HG03139 (cell line): ENCODE measurements at regions not wholly inside any gene's neighbourhood (a gene's known extent, or its start where the extent isn't known, plus 50 kb on each side); places are given as distances from the start of the nearest gene placed in this dataset.

Source experiments
- ATAC-seq: cut with Tn5 transposase; IDR thresholded peaks from one replicate; pipeline ENCODE4 v1.9.1; 2021; ENCODE audit not compliant: unreplicated experiment

DNA sequence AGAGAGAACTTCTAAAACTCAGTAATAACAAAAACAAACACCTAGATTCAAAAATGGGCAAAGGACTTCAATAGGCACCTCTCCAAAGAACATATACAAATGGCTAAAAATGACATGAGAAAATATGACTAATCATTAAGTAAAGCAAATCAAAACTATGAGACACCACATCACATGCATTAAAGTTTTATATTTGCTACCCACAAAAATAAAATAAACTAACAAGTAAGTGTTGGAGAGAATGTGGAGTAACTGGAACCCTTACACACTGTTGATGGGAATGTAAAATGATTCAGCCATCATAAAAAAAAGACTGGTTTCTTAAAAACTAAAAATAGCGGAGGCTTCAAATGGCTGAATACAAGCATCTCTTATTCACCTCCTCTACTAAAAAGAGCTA is 262.1 kb upstream of the PKN2 start:
- ATAC-seq = no peak

- no peak for ATAC-seq
Measured at GRCh38 chr1:88433556-88433955, 250.5 kb upstream of the PKN2 start.

DNA sequence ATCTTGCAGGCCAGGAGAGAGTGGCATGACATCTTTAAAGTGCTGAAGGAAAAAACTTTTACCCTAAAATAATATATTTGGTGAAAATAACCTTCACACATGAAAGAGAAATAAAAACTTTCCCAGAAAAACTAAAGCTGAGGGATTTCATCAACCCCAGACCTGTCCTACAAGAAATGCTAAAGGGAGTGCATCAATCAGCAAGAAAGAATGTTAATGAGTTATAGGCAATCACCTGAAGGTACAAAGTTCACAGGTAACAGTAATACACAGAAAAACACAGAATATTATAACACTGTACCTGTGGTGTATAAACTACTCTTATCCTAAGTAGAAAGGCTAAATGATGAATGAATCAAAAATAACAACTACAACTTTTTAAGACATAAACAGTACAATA is 249.2 kb upstream of the PKN2 start:
- ATAC-seq = no peak

DNA sequence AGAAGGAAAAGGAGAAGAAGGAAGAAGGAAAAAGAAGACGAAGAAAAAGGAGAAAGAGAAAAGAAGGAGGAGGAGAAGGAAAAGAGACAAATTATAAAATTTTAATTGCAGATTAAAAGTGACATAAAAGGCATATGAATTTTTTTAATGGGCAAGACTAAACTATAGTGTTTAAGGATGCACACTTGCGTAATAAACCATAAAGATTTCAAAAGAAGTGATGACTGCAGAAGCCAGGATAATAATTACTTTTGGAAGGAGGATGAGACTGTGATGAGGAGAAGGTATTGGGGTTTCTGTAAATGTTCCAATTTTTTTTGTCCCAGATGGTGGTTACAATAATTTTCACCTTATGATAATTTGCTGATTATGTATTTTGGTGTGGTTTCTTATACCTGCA is 243.1 kb upstream of the PKN2 start:
- no peak for ATAC-seq

DNA sequence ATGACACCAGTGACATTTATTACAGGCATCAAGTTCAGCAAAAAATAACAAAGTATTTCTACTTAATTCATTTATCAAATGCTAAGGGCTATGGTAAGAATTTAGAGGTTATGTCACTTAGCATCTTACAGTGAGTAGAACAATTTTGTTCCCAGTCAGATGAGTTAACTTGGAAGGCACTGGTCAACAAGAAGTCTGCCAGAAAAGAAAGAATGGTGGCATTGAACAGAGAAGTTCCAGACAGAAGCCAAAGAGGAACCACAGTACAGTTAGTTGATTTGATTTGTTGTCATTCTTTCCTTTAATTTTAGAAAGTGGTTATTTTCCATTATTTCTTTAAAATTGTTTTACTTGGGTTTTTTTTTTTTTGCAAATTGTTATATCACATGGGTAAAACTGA is 232.2 kb upstream of the PKN2 start:
- no peak for ATAC-seq

GRCh38 chr1:88453295-88453694 is 230.8 kb upstream of the PKN2 start:
- ATAC-seq = no peak

GRCh38 chr1:88454781-88455180 is 229.3 kb upstream of the PKN2 start:
- no peak for ATAC-seq

DNA sequence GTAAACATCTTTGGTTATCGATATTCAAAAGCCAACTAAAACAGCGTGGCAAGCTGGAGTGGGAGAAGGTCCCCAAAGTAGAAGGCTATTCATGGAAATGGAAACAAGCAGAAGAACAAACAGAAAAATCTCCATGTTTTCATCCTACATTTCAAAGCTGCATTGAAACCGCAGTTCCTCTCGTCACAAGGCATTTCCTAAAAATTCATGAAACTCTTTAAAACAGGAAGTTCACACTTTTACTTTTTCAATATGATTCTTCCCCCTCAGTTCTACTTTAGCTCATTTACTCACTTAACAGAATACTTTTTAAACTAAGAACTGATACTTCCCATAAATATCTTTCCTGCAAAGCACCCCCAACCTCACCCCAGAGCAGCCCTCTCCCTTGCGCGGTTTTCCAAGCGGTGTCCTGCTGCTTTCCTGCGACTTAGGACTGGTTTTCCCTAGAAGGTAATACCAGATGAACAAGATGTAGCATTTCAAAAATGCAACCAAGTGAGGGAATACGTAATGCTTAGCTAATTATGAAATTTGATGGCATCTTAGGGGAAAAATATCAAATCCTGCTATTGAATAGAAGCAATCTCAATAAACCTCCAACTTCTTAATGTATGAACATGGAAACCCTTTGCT is 228.3 kb upstream of the PKN2 start:
- ATAC-seq = no peak

DNA sequence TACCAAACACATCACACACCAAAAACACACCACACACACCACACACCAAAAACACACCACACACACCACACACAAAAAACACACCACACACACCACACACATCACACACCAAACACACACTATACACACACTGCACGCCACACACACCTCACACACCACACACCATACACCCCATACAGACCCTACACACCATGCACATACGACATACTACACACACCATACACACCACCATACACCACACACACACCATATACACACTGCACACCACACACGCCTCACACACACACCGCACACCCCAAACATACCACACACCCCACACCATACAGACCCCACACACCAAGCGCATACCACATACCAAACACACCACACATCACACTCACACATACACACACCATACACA is 226.9 kb upstream of the PKN2 start:
- no peak for ATAC-seq

DNA sequence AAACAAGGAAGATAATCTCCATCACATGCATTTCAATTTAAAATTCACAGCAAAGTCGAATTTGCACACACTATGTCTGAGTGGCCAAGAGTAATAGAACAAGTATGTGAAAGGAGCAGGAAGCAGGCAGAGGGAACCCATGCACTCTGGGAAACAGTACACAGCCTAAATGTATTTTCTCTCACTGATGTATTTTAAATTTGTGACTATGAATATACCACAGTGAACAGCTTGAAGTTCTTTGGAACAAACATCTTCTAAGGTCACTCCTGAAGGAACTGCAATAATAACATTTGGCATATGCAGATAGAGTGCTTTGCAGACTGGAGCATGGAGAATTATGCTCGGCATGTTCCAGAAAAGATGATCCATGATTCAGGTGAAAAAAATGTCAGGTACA is 223.1 kb upstream of the PKN2 start:
- no peak for ATAC-seq

DNA sequence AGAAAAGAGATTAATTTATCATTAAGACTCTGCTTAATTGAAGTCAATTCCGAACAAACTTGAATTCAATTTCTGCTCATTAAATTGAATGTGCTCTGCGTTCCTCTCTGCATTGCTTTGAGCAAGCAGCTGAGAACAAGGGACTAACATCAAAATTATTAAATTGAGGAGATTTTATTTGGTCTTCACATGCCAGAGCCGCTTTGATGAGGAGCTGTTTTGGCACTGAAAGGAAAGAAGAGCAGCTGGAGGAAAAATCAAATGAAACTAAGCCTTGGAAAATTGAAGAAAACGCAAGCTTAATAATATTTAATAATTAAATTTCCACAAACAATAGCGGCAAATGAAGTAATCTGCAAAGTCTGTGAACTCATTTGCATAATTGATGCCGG is 222.0 kb upstream of the PKN2 start:
- no peak for ATAC-seq

DNA sequence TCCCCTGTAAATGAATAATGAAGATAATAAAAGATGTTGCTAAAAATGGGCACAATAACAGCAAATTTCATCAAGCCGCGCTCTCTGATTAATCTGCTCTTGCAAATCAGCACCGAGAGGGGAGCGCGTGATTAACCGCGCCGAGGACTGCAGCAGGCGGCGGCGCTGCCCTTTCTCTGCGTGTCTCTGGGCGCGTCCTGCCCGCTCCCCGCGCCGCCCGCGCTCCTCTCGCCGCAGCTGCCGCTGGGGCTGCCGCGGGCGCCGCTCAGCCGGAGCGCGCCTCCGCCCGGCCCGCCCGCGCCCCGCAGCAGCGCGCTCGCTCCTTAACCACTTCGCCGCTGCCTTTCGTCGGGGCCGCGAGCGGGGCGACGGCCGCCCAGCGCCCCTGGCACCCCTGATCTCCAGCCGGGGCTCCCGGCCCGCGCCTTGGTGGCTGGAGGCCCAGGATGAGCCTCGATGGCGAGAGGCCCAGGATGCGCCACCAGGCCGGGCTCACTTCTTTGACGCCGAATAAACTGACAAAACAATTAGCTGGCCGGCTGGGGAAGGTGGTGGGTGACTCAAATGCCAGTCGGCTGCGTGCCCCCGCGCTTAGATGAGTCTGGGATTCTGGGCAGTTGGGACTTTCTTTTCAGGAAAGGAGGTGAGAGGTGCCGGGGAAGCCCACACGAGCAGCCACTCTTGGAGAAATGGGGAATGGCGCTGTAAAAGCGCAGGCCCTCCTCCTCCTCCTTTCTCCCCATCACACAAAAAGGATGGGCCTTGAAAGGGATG is 221.4 kb upstream of the PKN2 start:
- ATAC-seq = no peak

DNA sequence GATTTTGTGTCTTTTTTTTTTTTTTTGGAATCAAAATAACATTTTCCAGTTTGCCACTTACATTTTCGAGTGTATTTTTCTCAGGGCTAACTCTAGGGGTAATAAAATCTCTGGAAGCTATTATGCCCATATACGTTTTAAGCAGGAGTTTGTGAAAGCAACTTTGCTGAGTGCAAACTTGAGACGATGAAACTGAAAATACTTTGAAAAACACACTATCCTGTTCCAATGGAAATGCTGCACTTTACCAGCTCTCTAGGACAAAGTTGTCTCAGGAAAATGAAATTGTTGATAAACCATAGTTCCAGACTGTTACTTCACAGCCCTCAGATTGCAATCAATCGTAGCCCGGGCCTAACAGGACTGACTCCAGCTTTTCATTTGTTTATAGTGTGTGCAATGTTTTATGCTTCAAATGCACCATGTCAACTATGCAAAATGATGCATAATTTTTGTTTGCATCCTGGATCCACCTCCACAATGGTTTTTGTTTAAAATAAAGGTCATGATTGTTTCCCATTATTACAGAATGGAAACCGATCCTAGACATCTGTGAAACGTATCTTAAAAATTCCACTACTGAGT is 220.6 kb upstream of the PKN2 start:
- no peak for ATAC-seq

DNA sequence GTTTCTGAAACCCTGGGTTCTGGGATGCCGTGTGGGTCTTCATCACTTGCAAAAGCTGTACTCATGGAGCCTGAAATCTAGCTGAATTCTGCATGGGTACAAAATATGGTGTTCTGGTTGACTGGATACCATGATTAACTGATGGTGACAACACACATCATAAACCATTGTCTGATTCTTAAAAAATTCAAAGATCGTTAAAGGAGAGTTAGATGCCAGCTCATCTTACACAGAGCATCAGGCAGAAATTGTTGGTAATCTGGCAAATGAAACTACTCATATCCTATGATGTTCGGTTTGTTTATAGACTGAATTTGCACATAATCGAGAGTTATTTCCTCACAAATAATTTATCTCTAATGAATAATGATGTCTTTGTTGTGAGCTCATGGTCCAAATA is 218.1 kb upstream of the PKN2 start:
- ATAC-seq = no peak

DNA sequence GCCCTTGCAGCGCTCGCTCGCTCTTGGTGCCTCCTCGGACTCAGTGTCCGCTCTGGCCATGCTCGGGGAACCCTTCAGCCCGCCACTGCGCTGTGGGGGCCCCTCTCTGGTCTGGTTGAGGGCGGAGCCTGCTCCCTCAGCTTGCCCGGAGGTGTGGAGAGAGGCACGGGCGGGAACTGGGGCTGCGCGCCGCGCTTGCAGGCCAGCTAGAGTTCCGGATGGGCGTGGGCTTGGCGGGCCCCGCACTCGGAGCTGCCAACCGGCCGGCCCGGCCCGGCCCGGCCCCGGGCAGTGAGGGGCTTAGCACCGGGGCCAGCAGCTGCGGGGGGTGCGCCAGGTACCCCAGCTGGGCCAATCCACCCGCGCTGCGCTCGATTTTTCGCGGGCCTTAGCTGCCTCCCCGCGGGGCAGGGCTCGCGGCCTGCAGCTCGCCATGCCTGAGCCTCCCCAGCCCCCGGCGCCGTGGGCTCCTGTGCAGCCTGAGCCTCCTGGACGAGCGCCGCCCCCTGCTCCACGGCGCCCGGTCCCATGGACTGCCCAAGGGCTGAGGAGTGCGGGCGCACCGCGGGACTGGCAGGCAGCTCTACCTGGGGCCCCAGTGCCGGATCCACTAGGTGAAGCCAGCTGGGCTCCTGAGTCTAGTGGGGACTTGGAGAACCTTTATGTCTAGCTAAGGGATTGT is 217.0 kb upstream of the PKN2 start:
- ATAC-seq = no peak

DNA sequence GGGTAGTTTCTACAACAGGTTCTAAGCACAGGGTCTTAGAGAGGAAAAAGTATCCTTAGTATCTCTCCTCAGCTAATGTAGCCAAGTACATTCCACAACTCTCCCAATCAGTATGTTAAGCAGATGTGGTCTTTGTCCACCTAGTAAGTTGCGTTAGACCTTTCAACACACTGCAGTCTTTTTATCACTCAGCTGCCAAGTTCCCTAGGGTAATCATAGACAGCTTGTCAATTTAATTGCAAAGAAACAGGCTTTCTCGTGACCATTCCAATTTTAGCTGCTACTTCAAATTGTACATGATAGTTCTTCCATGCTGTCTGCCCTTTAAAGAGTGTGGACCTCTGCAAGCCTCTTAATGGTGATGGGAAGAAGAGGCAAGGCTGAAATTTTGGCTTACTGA is 211.8 kb upstream of the PKN2 start:
- ATAC-seq = no peak

- no peak for ATAC-seq
Measured at GRCh38 chr1:88472714-88473113, 211.4 kb upstream of the PKN2 start.

DNA sequence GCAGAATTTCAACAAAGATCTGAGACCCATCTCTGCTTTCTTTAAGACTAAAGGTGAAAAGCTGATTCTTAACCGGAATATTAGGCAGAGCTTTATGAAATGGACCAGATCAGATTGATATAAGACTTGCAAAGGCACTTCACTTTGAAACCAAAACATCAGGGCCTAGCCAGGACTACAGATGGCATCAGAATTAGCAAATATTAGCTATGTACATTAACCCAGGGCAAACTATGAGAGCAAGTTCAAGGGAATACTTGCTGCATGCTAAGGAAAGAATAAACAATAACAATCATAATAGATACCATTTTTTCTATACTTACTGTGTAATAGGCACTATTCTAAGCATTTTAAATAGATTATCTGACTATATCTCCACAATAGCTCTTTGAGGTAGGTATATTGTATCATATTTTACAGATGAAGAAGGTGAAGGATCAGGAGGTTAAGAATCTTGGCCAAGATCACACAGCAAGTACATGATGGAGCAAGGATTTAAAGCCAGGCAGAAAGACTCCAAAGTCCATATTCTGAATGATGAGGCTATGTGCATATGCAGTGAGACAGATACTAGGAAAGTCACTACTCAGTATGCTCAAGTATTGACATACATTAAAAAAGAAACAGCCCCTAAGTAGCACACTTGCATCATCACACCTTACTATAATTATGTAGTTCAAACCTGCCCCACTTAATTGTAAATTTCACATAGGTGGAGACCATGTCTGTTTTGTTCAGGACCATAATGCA is 209.3 kb upstream of the PKN2 start:
- ATAC-seq = no peak

GRCh38 chr1:88484881-88485280 is 199.2 kb upstream of the PKN2 start:
- no peak for ATAC-seq

GRCh38 chr1:88488237-88488636 is 195.8 kb upstream of the PKN2 start:
- ATAC-seq = no peak

GRCh38 chr1:88490676-88491075 is 193.4 kb upstream of the PKN2 start:
- ATAC-seq = no peak
